IMR-90 (cell line): ENCODE measurements at regions not wholly inside any gene's neighbourhood (a gene's known extent, or its start where the extent isn't known, plus 50 kb on each side); places are given as distances from the start of the nearest gene placed in this dataset.

Experiments used
- ATAC-seq: fragments of 200-7000 bp; cut with Tn5 transposase; 2 replicates; pipeline ENCODE4 v1.9.1; 2020; ENCODE audit warnings: low read depth, mild to moderate bottlenecking, moderate library complexity
- BruUV-seq: library from RNA; stranded (reverse); fragments of 400-500 nt; replicated peaks from 2 replicates; lab custom pipeline; 2021; lab: Mats Ljungman, UMichigan
- CTCF ChIA-PET: fragments of 300-600 bp; formaldehyde crosslinking; extraction: SDS; loops from one replicate; lab custom pipeline; 2021; ENCODE audit warnings: antibody characterized with exemption; lab: Yijun Ruan, JAX
- POLR2A ChIA-PET: fragments of 300-600 bp; sonication (Branson Sonifier 250); formaldehyde crosslinking; loops from one replicate; lab custom pipeline; 2022; ENCODE audit warnings: antibody characterized with exemption; ENCODE audit not compliant: unreplicated experiment; lab: Charles Lee
- DNase-seq: peaks from one replicate; pipeline ENCODE4 v3.0.0; 2013
- H2AFZ ChIP-seq: replicated peaks from 2 replicates; pipeline ENCODE3; 2013; ENCODE audit warnings: low read length, mild to moderate bottlenecking; ENCODE audit not compliant: poor library complexity
- H2AK5ac ChIP-seq: 2 replicates; pipeline ENCODE4 v1.6.1; 2013; ENCODE audit warnings: low read depth, low read length, inconsistent platforms
- H2AK9ac ChIP-seq: replicated peaks from 2 replicates; pipeline ENCODE3; 2013; ENCODE audit warnings: mild to moderate bottlenecking, low read depth, low read length, moderate library complexity; ENCODE audit not compliant: poor library complexity
- H2BK120ac ChIP-seq: 2 replicates; pipeline ENCODE4 v1.6.1; 2013; ENCODE audit warnings: low read depth, low read length, inconsistent platforms
- H2BK15ac ChIP-seq: 3 replicates; pipeline ENCODE4 v1.6.1; 2013; ENCODE audit warnings: low read depth, low read length, inconsistent platforms
- H2BK20ac ChIP-seq: 2 replicates; pipeline ENCODE4 v1.6.1; 2013; ENCODE audit warnings: low read depth, mild to moderate bottlenecking, inconsistent platforms, low read length, moderate library complexity
- H2BK5ac ChIP-seq: 2 replicates; pipeline ENCODE4 v1.6.1; 2013; ENCODE audit warnings: mild to moderate bottlenecking, low read depth, low read length, inconsistent platforms; ENCODE audit not compliant: poor library complexity, severe bottlenecking
- H3K14ac ChIP-seq: replicated peaks from 2 replicates; pipeline ENCODE4 v1.6.1; 2013; ENCODE audit warnings: low read depth, low read length, inconsistent platforms
- H3K18ac ChIP-seq: 2 replicates; pipeline ENCODE4 v1.6.1; 2013; ENCODE audit warnings: low read depth, low read length, control low read depth
- H3K23ac ChIP-seq: 2 replicates; pipeline ENCODE4 v1.6.1; 2013; ENCODE audit warnings: low read depth, low read length, inconsistent platforms
- H3K27ac ChIP-seq: 2 replicates; pipeline ENCODE4 v1.5.1; 2013; ENCODE audit warnings: mild to moderate bottlenecking, control low read depth, low read length; ENCODE audit not compliant: insufficient read depth
- H3K27me3 ChIP-seq: 2 replicates; pipeline ENCODE4 v1.6.1; 2013; ENCODE audit warnings: low read length; ENCODE audit not compliant: control insufficient read depth, insufficient read depth
- H3K36me3 ChIP-seq: 2 replicates; pipeline ENCODE4 v1.6.1; 2013; ENCODE audit warnings: low read length, mixed read lengths; ENCODE audit not compliant: control insufficient read depth, insufficient read depth
- H3K4ac ChIP-seq: 2 replicates; pipeline ENCODE4 v1.6.1; 2013; ENCODE audit warnings: low read depth, low read length, inconsistent platforms
- H3K4me1 ChIP-seq: 2 replicates; pipeline ENCODE4 v1.6.1; 2013; ENCODE audit warnings: low read length, mixed read lengths; ENCODE audit not compliant: control insufficient read depth, insufficient read depth
- H3K4me2 ChIP-seq: 2 replicates; pipeline ENCODE4 v1.6.1; 2013; ENCODE audit warnings: low read depth, mild to moderate bottlenecking, control low read depth, low read length, moderate library complexity
- H3K4me3 ChIP-seq: 2 replicates; pipeline ENCODE4 v1.5.1; 2013; ENCODE audit warnings: low read depth, mild to moderate bottlenecking, control low read depth, low read length, moderate library complexity; ENCODE audit not compliant: insufficient read depth
- H3K56ac ChIP-seq: 2 replicates; pipeline ENCODE4 v1.6.1; 2013; ENCODE audit warnings: low read length, inconsistent platforms; ENCODE audit not compliant: insufficient read depth; ENCODE audit errors: extremely low read depth
- H3K79me1 ChIP-seq, 2 experiments: 2 replicates each; pipeline ENCODE4 v1.6.1; 2013; ENCODE audit warnings: low read length in 2 of 2, inconsistent platforms in 1 of 2, low read depth in 1 of 2
- H3K9ac ChIP-seq: 2 replicates; pipeline ENCODE4 v1.6.1; 2013; ENCODE audit warnings: low read depth, low read length, control low read depth
- H3K9me1 ChIP-seq: 2 replicates; pipeline ENCODE4 v1.6.1; 2013; ENCODE audit warnings: low read length, inconsistent platforms; ENCODE audit not compliant: insufficient read depth
- H3K9me3 ChIP-seq: 2 replicates; pipeline ENCODE4 v1.6.1; 2013; ENCODE audit warnings: low read length; ENCODE audit not compliant: control insufficient read depth, insufficient read depth
- H4K20me1 ChIP-seq: 2 replicates; pipeline ENCODE4 v1.6.1; 2013; ENCODE audit warnings: low read length, inconsistent platforms; ENCODE audit not compliant: insufficient read depth
- H4K5ac ChIP-seq: 2 replicates; pipeline ENCODE4 v1.6.1; 2013; ENCODE audit warnings: mild to moderate bottlenecking, low read depth, low read length, control low read depth
- H4K8ac ChIP-seq, 2 experiments: 2 replicates each; pipeline ENCODE4 v1.6.1; 2013; ENCODE audit warnings: low read depth in 2 of 2, low read length in 2 of 2, control low read depth in 1 of 2, inconsistent platforms in 1 of 2
- H4K91ac ChIP-seq: 2 replicates; pipeline ENCODE4 v1.6.1; 2013; ENCODE audit warnings: low read depth, low read length, inconsistent platforms; ENCODE audit not compliant: insufficient read depth
- BHLHE40 ChIP-seq: fragments of 150-350 bp; IDR thresholded peaks from 2 replicates; pipeline ENCODE4 v1.6.1; 2016; ENCODE audit warnings: mild to moderate bottlenecking, low read depth, low read length
- CEBPB ChIP-seq: IDR thresholded peaks from 2 replicates; pipeline ENCODE4 v1.6.1; 2012; ENCODE audit warnings: low read depth, low read length, improper control_type of control experiment
- CHD1 ChIP-seq: IDR thresholded peaks from 2 replicates; pipeline ENCODE4 v1.6.1; 2012; ENCODE audit warnings: low read depth, low read length, improper control_type of control experiment
- MXI1 ChIP-seq: IDR thresholded peaks from 2 replicates; pipeline ENCODE4 v1.6.1; 2012; ENCODE audit warnings: low read depth, mild to moderate bottlenecking, low read length, moderate library complexity, borderline replicate concordance
- WGBS, 2 experiments: methylation state at CpG; one replicate each; pipeline versions ENCODE4 v1.1.5 to v1.1.7; 2013; ENCODE audit warnings: missing lambda C conversion rate in 2 of 2; ENCODE audit not compliant: insufficient read length in 1 of 2; ENCODE audit errors: extremely low coverage in 2 of 2; 5-methylcytosine and 5-hydroxymethylcytosine counted together
- dilution Hi-C: fragments of 300-500 bp; cut with HindIII; formaldehyde crosslinking; loops from one replicate; pipeline ENCODE4 v1.14.3; 2018; ENCODE audit warnings: low sequenced_read_pairs; ENCODE audit not compliant: unreplicated experiment
- in situ Hi-C: fragments of 300-500 bp; cut with MboI; formaldehyde crosslinking; loops from 3 replicates; pipeline ENCODE4 v1.14.3; 2019; ENCODE audit warnings: low sequenced_read_pairs, inconsistent platforms, mixed read lengths
- intact Hi-C: fragments of 100-400 bp; cut with micrococcal nuclease; formaldehyde crosslinking; loops from 2 replicates; pipeline ENCODE4 v1.10.0; 2022

GRCh38 chr4:4942658-4943057 is 76.6 kb downstream of the CYTL1 start:
- Histone ChIP-seq H3K4me1 (no peaks in the 10 kb centered on the region), H3K36me3 (no peaks in the 10 kb centered on the region), H2BK20ac (no peak overlapping the region), H3K23ac (no peak overlapping the region), H3K9me1 (no peaks in the 10 kb centered on the region), H3K18ac (no peak overlapping the region), H2AK9ac (no peak overlapping the region), H3K14ac (no peak overlapping the region), H3K4me3 (no peak overlapping the region), H3K9me3 (no peaks in the 10 kb centered on the region), H3K27ac (no peak overlapping the region), H3K27me3 (peaks cover 14% of the 10 kb centered on the region), H3K4me2 (no peak overlapping the region), H2BK15ac (no peak overlapping the region), H2AFZ (no peak overlapping the region), H4K20me1 (no peaks in the 10 kb centered on the region), H4K91ac (no peak overlapping the region), H2AK5ac (no peak overlapping the region), H3K56ac (no peak overlapping the region), H3K79me1 (no peaks in the 10 kb centered on the region), H4K8ac (no peak overlapping the region), H2BK120ac (no peak overlapping the region), H3K4ac (no peak overlapping the region), H3K9ac (no peak overlapping the region), H2BK5ac (no peak overlapping the region), H4K5ac (no peak overlapping the region)
- intact Hi-C loops (no loop called here), in situ Hi-C loops (no loop called here), dilution Hi-C loops (no loop called here)
- ATAC-seq (no peak), DNase-seq (no peak)
- ChIA-PET POLR2A (no interaction called here), CTCF (interaction anchor here (1.1 kb wide), 1 partner anchor 10 kb away, joined by 3 read pairs; no protein-coding TSS in a partner anchor)
- BruUV-seq, result no TSS peak
- TF ChIP-seq BHLHE40 (no peak), CEBPB (no peak), MXI1 (no peak), CHD1 (no peak)
- no CpG with 5 or more reads among the region's 3 CpGs for WGBS, 2 experiments
